ENCODE measurements at regions not wholly inside any gene's neighbourhood (a gene's known extent, or its start where the extent isn't known, plus 50 kb on each side); places are given as distances from the start of the nearest gene placed in this dataset.

DNA sequence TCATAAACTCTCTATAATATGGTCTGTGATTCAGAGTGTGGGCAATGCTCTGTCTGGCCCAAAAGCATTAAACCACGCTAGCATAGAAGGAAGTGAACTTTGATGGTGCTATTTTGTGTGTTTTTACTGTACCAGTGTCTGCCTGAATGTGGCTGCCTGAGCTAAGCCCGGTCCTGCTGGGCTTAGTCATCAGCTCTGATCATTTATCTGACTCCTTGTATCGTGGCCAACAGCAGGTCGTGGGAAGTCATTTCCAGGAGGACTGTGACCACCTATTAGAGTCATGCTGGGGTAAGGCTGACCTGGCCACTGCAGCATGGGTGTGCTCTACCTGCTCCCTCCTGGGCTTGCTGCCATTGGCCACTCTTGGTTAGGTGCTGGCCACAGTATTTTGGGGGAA, 239.1 kb upstream of the CEP162 start:
- H3K27ac ChIP-seq = no peak overlapping the region
- DNase-seq (ENCODE audit: low spot score) = no peak
- H3K4me3 ChIP-seq = no peak overlapping the region
- TF ChIP-seq, protein P1, sequence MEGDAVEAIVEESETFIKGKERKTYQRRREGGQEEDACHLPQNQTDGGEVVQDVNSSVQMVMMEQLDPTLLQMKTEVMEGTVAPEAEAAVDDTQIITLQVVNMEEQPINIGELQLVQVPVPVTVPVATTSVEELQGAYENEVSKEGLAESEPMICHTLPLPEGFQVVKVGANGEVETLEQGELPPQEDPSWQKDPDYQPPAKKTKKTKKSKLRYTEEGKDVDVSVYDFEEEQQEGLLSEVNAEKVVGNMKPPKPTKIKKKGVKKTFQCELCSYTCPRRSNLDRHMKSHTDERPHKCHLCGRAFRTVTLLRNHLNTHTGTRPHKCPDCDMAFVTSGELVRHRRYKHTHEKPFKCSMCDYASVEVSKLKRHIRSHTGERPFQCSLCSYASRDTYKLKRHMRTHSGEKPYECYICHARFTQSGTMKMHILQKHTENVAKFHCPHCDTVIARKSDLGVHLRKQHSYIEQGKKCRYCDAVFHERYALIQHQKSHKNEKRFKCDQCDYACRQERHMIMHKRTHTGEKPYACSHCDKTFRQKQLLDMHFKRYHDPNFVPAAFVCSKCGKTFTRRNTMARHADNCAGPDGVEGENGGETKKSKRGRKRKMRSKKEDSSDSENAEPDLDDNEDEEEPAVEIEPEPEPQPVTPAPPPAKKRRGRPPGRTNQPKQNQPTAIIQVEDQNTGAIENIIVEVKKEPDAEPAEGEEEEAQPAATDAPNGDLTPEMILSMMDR (IDR thresholded peaks at IDR 0.05) = no peak

DNA sequence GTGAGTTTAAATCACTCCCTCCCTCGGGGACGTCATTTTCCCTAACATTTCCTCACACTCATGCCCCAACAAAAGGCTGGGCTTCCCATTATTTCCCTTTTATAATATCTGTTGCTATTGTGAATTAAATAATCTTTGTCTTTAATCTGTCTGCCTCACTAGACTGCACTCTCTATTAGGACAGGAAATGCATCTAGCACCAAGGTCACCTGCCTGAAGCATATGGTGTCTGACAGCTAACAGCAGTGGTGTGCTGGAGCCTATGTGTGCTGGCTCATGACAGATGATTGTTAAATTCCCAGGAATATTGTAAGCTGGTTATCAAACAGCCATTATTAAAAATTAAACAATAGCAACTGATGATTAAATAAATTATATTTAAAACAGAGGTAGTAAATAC, 237.0 kb upstream of the CEP162 start:
- Histone ChIP-seq H3K27ac (no peak overlapping the region), H3K4me3 (no peak overlapping the region)
- TF ChIP-seq, protein P1 (IDR thresholded peaks at IDR 0.05) = no peak
- no peak for DNase-seq (ENCODE audit: low spot score)

DNA sequence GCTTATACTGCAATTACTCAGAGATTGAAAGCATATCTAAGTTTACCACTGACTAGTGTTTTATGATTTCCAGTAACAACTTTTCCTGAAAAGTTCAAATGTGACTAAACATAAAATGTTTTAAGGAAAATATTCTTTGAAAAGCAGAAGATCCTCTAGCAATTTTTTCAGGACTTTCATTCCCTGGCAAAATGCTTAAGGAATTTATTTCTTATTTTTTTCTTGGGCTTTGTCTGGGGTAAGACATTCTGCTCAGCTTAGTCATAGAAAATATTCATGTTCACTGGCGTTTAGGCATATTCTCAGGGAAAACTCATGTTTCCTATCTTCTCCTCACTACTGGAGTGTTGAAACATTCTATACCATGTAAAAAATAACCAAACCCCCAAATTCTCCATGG, 235.3 kb upstream of the CEP162 start:
- Histone ChIP-seq H3K27ac (peak overlapping the region in 1 of 2 donors; percentile 10), H3K4me3 (no peak overlapping the region)
- no peak for DNase-seq (ENCODE audit: low spot score)
- TF ChIP-seq, protein P1 (IDR thresholded peaks at IDR 0.05) = no peak

DNA sequence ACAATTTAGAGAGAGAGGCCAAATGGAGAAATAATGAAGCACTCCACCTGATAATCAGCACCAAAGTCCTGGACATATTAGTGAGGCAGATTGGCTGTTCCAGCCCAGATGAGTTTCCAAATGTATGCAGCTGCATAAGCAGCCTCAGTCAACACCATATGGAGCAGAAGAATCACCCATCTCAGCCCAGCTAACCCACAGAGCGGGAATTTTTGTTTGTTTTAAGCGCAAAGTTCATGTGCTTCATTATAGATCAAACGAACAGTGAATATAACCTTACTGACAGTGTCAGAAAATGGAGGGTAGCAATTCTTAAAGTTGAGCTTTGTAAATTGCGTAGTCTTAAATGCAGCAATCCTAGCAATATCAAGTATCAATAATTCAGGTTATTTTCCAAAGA, 234.0 kb upstream of the CEP162 start:
- Histone ChIP-seq H3K27ac (no peak overlapping the region), H3K4me3 (no peak overlapping the region)
- TF ChIP-seq, protein P1 (IDR thresholded peaks at IDR 0.05) = no peak
- no peak for DNase-seq (ENCODE audit: low spot score)

DNA sequence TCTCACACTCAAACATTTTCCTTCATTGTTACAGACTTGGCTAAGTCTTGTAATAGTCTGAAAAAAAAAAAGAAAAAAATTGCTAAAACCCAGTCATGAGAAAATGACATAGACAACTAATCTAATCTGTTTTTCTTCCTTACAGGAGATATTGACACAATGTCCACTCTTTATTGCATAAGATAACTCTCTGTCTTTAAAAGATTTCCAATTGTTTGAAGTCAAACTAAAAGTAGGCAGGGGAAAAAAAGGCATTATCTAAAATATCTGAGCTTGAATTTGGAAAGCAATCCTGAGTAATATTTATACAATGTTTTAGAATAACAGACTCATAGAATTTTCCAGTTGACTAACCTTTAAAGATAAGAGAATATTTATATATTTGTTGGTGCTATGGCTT, 233.0 kb upstream of the CEP162 start:
- TF ChIP-seq, protein P1 (IDR thresholded peaks at IDR 0.05) = no peak
- Histone ChIP-seq H3K27ac (no peak overlapping the region), H3K4me3 (no peak overlapping the region)
- DNase-seq (ENCODE audit: low spot score) = no peak

DNA sequence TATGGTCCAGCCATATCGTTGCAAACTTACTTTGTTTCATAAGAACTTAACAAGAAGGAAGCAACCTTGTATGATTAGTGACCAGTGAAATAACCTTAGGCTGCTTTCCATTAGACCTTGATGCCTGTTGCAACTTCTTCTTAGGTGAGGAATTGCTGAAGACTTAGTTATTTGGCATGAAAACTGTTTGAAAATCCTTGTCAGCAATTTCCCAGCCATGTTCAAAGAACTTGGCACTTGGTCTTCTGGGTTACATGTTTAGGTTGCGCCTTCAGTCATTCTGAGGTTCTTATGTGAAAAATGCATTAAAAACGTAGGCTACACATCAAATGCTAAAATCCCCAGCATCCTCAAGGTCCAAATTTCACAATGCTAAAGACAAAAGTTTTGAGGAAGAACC, 232.0 kb upstream of the CEP162 start:
- TF ChIP-seq, protein P1 (IDR thresholded peaks at IDR 0.05) = no peak
- DNase-seq (ENCODE audit: low spot score) = no peak
- Histone ChIP-seq H3K4me3 (no peak overlapping the region), H3K27ac (no peak overlapping the region)

DNA sequence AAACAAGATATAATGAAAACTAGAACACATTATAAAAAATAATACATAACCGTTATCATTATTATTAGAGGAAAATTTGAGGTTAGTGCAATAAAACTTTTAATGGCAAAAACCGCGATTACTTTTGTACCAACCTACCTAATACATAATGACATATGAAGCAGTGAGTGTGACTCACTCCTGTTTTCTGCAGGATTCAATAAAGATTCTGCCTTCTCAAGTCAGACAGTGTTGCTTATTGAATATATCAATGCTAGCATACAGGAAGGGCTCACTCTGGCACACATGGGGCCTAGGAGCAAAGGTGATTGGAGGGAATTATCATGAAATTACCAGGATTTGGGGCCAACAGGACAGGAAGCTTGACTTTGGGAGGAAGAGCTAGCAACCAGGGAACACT, 230.8 kb upstream of the CEP162 start:
- no peak overlapping the region for H3K27ac ChIP-seq
- TF ChIP-seq, protein P1 (IDR thresholded peaks at IDR 0.05) = no peak
- no peak overlapping the region for H3K4me3 ChIP-seq
- no peak for DNase-seq (ENCODE audit: low spot score)

All from coronary artery (tissue), 2 donors.